Uterus (tissue), 3 donors: ENCODE measurements at regions not wholly inside any gene's neighbourhood (a gene's known extent, or its start where the extent isn't known, plus 50 kb on each side); places are given as distances from the start of the nearest gene placed in this dataset.

Experiments
- DNase-seq, 2 donors: peaks; one replicate each; pipeline ENCODE4 v3.0.0-alpha.2; 2019 to 2020
- H3K27ac ChIP-seq, 2 donors: fragments of 200-600 bp; sonication (generic); 1 replicate in 1 of 2; 2 replicates in 1 of 2; pipeline ENCODE4 v1.5.1; 2016 to 2018
- H3K27me3 ChIP-seq, 2 donors: fragments of 200-600 bp; sonication (generic); one replicate each; pipeline ENCODE4 v1.5.1; 2018 to 2019; ENCODE audit warnings: control low read depth in 1 of 2
- H3K36me3 ChIP-seq, 2 donors: fragments of 200-600 bp; sonication (generic); one replicate each; pipeline ENCODE4 v1.5.1; 2019; ENCODE audit warnings: control low read depth in 1 of 2
- H3K4me1 ChIP-seq, 2 donors: fragments of 200-600 bp; sonication (generic); one replicate each; pipeline ENCODE4 v1.5.1; 2018 to 2019; ENCODE audit warnings: control low read depth in 1 of 2
- H3K4me3 ChIP-seq, 2 donors: fragments of 200-600 bp; sonication (generic); 1 replicate in 1 of 2; 2 replicates in 1 of 2; pipeline ENCODE4 v1.5.1; 2018 to 2019; ENCODE audit warnings: mild to moderate bottlenecking in 1 of 2
- H3K9me3 ChIP-seq, 2 donors: fragments of 200-600 bp; sonication (generic); one replicate each; pipeline ENCODE4 v1.5.1; 2019; ENCODE audit warnings: control low read depth in 1 of 2
- CTCF ChIP-seq, 4 experiments: fragments of 200-600 bp in 2 of 4; fragments of 450-650 bp in 2 of 4; sonication (generic) in 2 of 4; IDR thresholded peaks; one replicate each; pipeline ENCODE4 v1.5.1; 2016 to 2019; ENCODE audit warnings: antibody characterized with exemption in 4 of 4, mild to moderate bottlenecking in 2 of 4, moderate library complexity in 1 of 4
- POLR2A ChIP-seq, 2 donors: fragments of 450-650 bp; IDR thresholded peaks; one replicate each; pipeline ENCODE4 v1.6.1; 2016; ENCODE audit warnings: antibody characterized with exemption in 2 of 2, mild to moderate bottlenecking in 1 of 2, moderate library complexity in 1 of 2
- intact Hi-C: fragments of 100-400 bp; cut with DNase I; formaldehyde crosslinking; loops from one replicate; pipeline ENCODE4 v1.15.1; 2023; ENCODE audit warnings: low total_unique reads
- donor health status: DM: yes; HTN: yes; CAD: no.

- H3K9me3 ChIP-seq: no peaks in the 10 kb centered on the region
- intact Hi-C loops: no loop called here
- TF ChIP-seq CTCF (IDR thresholded peaks at IDR 0.05) (no peak), POLR2A (IDR thresholded peaks at IDR 0.05) (no peak)
- no peaks in the 10 kb centered on the region for H3K4me1 ChIP-seq
- H3K27ac ChIP-seq: no peak overlapping the region
- H3K36me3 ChIP-seq: no peaks in the 10 kb centered on the region
- no peak overlapping the region for H3K4me3 ChIP-seq
- no peak for DNase-seq
- no peaks in the 10 kb centered on the region for H3K27me3 ChIP-seq
Measured at GRCh38 chr5:106306313-106307028, 1364.3 kb downstream of the EFNA5 start.

- H3K4me3 ChIP-seq: no peak overlapping the region
- no peaks in the 10 kb centered on the region for H3K4me1 ChIP-seq
- H3K27me3 ChIP-seq: no peaks in the 10 kb centered on the region
- no peaks in the 10 kb centered on the region for H3K36me3 ChIP-seq
- no peak overlapping the region for H3K27ac ChIP-seq
- intact Hi-C loops: no loop called here
- no peak for DNase-seq
- H3K9me3 ChIP-seq: no peaks in the 10 kb centered on the region
- no peak for TF ChIP-seq POLR2A (IDR thresholded peaks at IDR 0.05)
- TF ChIP-seq CTCF (IDR thresholded peaks at IDR 0.05): no peak
Measured at GRCh38 chr5:106303911-106304310, 1366.8 kb downstream of the EFNA5 start.

GRCh38 chr5:106292654-106293053, 1378.1 kb downstream of the EFNA5 start:
- intact Hi-C loops: no loop called here
- TF ChIP-seq POLR2A (IDR thresholded peaks at IDR 0.05) (no peak), CTCF (IDR thresholded peaks at IDR 0.05) (no peak)
- DNase-seq: no peak

GRCh38 chr5:106290841-106291240, 1379.9 kb downstream of the EFNA5 start:
- Histone ChIP-seq H3K27me3 (no peaks in the 10 kb centered on the region), H3K4me3 (no peak overlapping the region), H3K4me1 (no peaks in the 10 kb centered on the region), H3K36me3 (no peaks in the 10 kb centered on the region), H3K9me3 (no peaks in the 10 kb centered on the region), H3K27ac (no peak overlapping the region)
- TF ChIP-seq POLR2A (IDR thresholded peaks at IDR 0.05) (no peak), CTCF (IDR thresholded peaks at IDR 0.05) (no peak)
- DNase-seq: no peak
- intact Hi-C loops: no loop called here

More at GRCh38 chr5:106292654-106293053, 1378.1 kb downstream of the EFNA5 start:
- no peaks in the 10 kb centered on the region for H3K36me3 ChIP-seq
- no peak overlapping the region for H3K4me3 ChIP-seq
- no peaks in the 10 kb centered on the region for H3K4me1 ChIP-seq
- H3K27ac ChIP-seq: no peak overlapping the region
- no peaks in the 10 kb centered on the region for H3K27me3 ChIP-seq
- H3K9me3 ChIP-seq: no peaks in the 10 kb centered on the region

GRCh38 chr5:106288979-106289378, 1381.8 kb downstream of the EFNA5 start:
- intact Hi-C loops: no loop called here
- TF ChIP-seq POLR2A (IDR thresholded peaks at IDR 0.05) (no peak), CTCF (IDR thresholded peaks at IDR 0.05) (no peak)
- no peaks in the 10 kb centered on the region for H3K4me1 ChIP-seq
- no peaks in the 10 kb centered on the region for H3K9me3 ChIP-seq
- H3K36me3 ChIP-seq: no peaks in the 10 kb centered on the region
- no peaks in the 10 kb centered on the region for H3K27me3 ChIP-seq
- DNase-seq: no peak
- no peak overlapping the region for H3K4me3 ChIP-seq
- H3K27ac ChIP-seq: no peak overlapping the region
